ENCODE measurements at regions not wholly inside any gene's neighbourhood (a gene's known extent, or its start where the extent isn't known, plus 50 kb on each side); places are given as distances from the start of the nearest gene placed in this dataset.
A peak's percentile ranks its signal among the peaks of the same experiment; 100 is the strongest.
"Not testable (repeated sequence)": the region's sequence is repeated elsewhere in the genome, so short reads cannot be mapped to it uniquely, and the experiment has no call there.

- not testable (repeated sequence) for DNase-seq (ENCODE audit: low read depth)
Measured at GRCh38 chr2:132068407-132068806, 93.3 kb downstream of the ANKRD30BL start.

DNA sequence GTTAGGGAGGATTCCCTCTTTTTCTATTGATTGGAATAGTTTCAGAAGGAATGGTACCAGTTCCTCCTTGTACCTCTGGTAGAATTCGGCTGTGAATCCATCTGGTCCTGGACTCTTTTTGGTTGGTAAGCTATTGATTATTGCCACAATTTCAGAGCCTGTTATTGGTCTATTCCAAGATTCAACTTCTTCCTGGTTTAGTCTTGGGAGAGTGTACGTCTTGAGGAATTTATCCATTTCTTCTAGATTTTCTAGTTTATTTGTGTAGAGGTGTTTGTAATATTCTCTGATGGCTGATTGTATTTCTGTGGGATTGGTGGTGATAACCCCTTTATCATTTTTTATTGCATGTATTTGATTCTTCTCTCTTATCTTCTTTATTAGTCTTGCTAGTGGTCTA, 96.4 kb downstream of the ANKRD30BL start:
- DNase-seq (ENCODE audit: low read depth), result not testable (repeated sequence)

- DNase-seq (ENCODE audit: low read depth), result not testable (repeated sequence)
Measured at GRCh38 chr2:132039609-132040236, 122.0 kb downstream of the ANKRD30BL start.

DNA sequence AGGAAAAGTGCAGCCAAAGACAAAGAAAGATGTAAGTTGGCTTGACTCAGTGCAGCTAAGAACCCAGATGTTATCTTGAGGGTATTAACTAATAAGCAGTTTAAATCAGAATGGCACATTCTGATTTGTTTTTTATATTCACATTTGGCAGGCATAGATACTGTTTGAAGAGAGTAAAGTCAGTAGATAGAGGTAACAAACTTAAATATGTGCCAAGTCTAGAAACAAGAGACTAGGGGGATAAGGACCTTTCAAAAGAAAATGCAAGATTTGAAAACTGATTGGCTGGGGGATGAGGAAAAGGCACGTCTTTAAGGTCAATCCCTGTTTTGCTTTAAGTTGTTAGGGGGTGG, 122.9 kb downstream of the ANKRD30BL start:
- not testable (repeated sequence) for DNase-seq (ENCODE audit: low read depth)

- DNase-seq (ENCODE audit: low read depth), result no peak
Measured at GRCh38 chr2:132038179-132038882, 123.4 kb downstream of the ANKRD30BL start.

DNA sequence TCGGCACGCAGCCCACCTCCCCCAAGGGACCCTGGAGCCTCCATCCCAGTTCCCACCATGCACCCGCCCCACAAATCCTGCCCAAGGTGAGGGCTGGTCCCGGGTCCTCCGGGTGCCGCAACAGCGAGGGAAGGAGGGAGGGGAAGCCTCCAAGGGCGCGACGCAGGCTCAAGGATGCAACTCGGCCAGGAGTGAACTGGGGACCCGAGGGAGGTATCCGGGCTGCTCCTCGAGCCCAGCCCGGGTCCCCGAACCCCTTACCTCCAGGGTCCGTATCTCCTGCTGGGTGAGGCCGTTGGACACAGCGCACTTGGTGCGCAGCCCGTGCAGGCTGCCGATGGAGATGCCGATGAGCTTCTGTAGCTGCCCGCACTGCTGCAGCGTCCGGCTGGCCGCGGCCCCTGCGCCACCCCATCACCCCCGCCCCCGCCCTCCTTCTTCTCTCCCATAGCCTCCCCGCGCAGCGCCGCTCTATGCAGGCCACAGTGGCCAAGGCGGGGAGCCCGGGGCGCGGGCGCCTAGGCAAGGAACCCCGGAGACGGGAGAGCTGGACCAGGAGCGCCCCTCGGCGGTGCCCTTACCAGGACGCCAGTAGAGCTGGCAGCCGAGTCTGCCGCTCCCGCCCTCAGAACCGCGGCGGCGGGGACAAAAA, 124.1 kb downstream of the ANKRD30BL start:
- no peak for DNase-seq (ENCODE audit: low read depth)

DNA sequence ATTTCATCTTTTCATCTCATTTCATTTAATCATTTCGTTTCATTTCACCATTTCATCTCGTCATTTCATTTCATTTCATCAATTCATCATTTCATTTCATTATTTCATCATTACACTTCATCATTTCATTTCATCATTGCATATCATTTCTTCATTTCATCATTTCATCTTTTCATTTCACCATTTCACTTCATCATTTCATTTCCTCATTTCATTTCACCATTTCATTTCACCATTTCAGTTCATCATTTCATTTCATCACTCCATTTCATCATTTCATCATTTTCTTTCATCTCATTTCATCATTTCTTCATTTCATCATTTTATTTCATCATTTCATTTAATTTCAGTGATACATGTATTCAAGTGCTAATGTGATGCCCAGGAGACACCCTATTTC, 127.1 kb downstream of the ANKRD30BL start:
- DNase-seq (ENCODE audit: low read depth), result no peak

DNA sequence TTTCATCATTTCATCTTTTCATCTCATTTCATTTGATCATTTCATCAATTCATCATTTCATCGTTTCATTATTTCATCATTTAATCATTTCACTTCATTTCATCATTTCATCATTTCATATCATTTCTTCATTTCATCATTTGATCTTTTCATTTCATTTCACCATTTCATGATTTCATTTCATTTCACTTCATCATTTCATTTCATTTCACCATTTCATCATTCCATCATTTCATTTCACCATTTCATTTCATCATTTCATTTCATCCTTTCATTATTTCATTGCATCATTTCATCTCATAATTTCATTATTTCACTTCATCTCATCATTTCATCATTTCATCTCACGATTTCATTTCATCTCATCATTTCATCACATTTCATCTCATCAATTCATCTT, 127.8 kb downstream of the ANKRD30BL start:
- DNase-seq (ENCODE audit: low read depth), result no peak

DNA sequence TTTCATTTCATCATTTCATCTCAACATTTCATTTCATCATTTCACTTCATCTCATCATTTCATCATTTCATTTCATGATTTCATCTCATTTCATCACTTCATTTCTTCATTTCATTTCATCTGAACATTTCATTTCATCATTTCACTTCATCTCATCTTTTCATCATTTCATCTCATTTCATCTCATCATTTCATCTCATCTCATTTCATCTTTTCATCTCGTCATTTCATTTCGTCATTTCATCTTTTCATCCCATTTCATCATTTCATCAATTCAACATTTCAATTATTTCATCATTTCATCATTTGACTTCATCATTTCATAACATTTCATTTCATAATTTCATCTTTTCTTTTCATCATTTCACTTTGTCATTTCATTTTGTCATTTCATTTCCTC, 128.4 kb downstream of the ANKRD30BL start:
- DNase-seq (ENCODE audit: low read depth), result no peak

GRCh38 chr2:132012046-132012445, 149.7 kb downstream of the ANKRD30BL start:
- not testable (repeated sequence) for DNase-seq (ENCODE audit: low read depth)

DNA sequence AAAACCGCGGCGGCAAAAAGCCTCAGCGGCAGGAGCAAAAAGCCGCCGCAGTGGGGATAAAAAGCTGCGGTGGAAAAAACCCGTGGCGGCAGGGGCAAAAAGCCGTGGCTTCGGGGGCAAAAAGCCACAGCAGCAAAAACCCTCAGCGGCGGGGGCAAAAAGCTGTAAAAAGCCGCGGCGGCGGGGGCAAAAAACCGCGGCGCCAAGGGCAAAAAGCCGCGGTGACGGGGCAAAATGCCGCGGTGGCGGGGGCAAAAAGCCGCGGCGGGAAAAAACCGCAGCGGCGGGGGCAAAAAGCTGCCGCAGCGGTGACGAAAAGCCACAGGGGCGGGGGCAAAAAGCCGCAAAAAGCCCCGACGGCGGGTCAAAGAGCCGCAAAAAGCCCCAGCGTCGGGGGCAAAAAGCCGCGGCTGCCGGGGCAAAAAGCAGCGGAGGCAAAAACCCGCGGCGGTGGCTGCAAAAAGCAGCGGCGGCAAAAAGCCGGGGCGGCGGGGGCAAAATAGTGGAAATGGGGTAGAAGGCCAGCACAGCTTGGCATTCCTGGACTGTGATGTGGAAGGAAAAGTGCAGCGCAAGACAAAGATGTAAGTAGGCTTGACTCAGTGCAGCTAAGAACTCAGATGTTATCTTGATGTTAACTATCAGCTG, 151.8 kb downstream of the ANKRD30BL start:
- peak; percentile 7 for DNase-seq (ENCODE audit: low read depth)

- no peak for DNase-seq (ENCODE audit: low read depth)
Measured at GRCh38 chr2:132009177-132009873, 152.4 kb downstream of the ANKRD30BL start.

DNA sequence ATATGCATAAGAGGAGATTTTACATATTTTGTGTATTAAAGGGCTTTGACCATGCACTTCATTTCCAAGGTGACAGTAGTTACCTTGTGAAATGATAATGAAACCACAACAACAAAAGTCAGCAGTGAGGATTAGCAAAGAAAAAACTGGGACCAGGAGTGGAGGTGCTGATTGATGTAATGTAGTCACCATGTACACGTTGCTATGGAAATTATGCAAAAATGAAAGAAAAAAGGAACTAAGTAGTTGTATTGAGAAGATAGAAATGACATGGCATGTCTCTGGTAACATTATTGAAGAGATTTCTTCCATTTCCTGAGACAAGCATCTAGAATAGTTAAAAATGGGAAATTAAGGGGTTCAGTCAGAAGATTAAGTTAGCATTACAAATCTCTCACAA, 171.0 kb downstream of the ANKRD30BL start:
- not testable (repeated sequence) for DNase-seq (ENCODE audit: low read depth)

DNA sequence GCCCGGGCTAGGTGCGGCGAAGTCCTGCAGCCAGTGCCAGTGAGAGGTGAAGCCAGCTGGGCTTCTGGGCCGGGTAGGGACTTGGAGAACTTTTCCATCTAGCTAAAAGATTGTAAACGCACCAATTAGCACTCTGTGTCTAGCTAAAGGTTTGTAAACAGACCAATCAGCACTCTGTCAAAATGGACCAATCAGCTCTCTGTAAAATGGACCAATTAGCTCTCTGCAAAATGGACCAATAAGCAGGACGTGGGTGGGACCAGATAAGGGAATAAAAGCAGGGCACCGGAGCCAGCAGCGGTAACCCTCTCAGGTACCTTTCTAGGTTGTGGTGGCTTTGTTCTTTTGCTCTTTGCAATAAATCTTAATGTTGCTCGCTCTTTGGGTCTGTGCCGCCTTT, 195.1 kb downstream of the ANKRD30BL start:
- DNase-seq (ENCODE audit: low read depth), result not testable (repeated sequence)

DNA sequence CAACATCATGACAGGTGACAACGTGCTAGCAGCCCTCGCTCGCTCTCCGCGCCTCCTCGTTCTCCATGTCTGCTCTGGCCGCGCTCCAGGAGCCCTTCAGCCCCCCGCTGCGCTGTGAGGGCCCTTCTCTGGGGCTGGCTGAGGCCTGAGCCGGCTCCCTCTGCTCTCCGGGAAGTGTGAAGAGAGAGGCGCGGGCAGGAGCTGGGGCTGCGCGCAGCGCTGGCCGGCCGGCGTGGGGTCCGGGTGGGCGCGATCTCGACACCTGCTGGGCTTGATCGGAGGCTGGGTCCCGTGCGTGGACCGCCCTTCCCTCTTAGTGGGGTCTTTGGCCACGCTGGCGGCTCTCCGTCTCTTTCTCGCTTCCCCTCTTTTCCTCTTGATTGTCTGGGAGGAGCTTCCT, 195.5 kb downstream of the ANKRD30BL start:
- no peak for DNase-seq (ENCODE audit: low read depth)

GRCh38 chr2:131958019-131958609, 203.6 kb downstream of the ANKRD30BL start:
- not testable (repeated sequence) for DNase-seq (ENCODE audit: low read depth)

DNA sequence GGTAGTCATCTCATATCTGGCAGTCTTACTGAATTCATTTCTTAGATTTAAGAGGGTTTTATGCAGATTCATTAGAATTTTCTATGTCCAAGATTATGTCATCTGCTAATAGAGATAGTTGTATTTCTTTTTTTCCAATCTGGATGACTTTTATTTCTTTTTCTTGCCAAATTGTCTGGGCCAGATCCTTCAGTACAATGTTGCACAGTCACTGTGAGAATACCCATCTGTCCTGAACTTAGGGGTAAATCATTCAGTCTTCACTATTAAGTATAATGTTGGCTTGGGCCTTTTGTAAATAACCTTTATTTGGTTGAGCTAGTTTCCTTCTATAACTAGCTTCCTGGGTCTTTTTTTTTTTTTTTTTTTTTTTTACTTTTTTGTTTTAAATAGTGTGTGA, 213.1 kb downstream of the ANKRD30BL start:
- DNase-seq (ENCODE audit: low read depth), result not testable (repeated sequence)

GRCh38 chr2:131923287-131923686, 238.5 kb downstream of the ANKRD30BL start:
- peak; percentile 0 for DNase-seq (ENCODE audit: low read depth)

GRCh38 chr2:131922854-131923253, 238.9 kb downstream of the ANKRD30BL start:
- DNase-seq (ENCODE audit: low read depth), result not testable (repeated sequence)
